ENCODE measurements at regions not wholly inside any gene's neighbourhood (a gene's known extent, or its start where the extent isn't known, plus 50 kb on each side); places are given as distances from the start of the nearest gene placed in this dataset.
"Not testable (repeated sequence)": the region's sequence is repeated elsewhere in the genome, so short reads cannot be mapped to it uniquely, and the experiment has no call there.

DNA sequence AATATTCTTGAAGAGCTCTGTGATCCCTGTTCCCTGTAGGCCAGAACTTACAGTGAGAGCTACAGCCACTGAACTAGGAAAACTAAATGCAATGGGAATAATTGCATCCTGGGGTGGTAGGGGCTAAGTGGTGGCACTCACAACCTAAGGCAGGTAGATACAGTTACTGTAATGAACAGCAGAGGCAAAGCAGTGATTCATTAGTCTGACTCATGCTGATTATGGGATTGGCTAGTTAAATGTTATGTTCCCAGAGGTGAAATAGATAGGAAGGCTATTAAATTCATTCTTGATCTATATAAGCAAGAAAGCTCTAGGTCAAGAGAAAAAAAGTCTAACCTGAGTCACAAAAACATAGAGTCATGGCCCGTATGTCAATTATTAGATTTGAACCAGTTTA, 173.1 kb upstream of the MALRD1 start:
- no peak for DNase-seq

DNA sequence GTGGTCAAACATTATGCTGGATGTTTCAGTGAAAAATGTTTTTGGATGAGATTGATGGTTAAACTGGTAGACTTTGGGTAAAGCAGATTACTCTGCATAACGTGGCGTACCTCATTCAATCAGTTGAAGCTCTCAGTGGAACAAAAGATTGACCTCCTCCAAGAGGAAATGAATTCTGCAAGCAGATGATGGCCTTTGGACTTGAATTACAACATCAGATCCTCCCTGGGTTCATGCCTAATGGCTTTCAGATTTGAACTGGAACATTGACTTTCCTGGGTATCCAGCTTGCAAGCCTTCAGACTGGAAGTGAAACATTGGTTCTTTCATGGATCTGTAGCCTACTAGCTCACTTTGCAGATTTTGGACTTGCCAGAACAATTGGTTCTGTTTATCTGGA, 169.3 kb upstream of the MALRD1 start:
- no peak for DNase-seq

DNA sequence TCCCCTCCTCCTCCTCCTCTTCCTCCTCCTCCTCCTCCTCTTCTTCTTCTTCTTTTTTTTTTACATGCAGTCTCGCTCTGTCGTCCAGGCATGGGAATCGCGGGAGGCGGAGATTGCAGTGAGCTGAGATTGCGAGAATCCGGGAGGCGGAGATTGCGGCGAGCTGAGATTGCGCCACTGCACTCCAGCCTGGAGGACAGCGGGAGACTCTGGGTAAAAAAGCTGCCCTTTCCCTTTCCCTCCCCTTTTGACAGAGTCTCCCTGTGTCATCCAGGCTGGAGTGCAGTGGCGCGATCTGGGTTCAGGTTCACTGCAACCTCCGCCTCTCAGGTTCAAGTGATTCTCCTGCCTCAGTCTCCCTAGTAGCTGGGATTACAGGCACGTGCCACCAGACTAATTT, 168.1 kb upstream of the MALRD1 start:
- no peak for DNase-seq

DNA sequence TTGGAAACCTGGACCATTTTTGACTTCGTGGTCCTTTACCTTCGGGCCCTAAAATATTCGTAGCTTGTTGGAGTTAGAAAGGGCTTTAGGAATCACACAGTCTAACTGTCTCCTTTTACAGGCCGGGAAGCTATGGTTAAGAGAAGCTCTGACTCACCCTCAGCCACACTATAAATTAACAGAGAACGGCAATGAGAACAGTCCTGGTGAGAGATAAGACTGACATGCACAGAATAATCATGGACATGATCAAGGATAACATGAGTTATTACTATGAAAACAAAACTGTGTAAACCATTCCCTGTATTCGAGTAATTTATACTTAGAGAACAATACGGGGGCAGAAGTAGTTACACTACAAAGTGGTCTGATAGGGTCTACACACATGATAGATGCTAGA, 162.5 kb upstream of the MALRD1 start:
- no peak for DNase-seq

DNA sequence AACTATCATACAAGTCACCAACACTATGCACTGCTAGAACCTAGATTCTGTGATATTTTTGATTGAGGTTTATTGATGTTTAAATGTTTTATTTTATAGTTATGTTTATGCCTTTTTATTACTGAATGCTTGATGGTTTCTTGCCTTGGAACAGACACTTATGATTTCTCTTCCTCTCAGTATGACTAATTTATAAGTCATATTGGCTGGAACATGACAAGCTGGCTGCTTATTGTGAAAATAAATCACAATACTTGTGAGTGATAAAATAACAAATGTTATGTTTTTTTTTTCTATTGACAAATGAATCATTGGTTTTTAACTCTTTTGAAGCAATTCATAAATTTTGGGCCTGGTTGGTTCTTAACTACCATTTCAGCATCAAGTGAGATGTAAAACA, 142.0 kb upstream of the MALRD1 start:
- DNase-seq: no peak

DNA sequence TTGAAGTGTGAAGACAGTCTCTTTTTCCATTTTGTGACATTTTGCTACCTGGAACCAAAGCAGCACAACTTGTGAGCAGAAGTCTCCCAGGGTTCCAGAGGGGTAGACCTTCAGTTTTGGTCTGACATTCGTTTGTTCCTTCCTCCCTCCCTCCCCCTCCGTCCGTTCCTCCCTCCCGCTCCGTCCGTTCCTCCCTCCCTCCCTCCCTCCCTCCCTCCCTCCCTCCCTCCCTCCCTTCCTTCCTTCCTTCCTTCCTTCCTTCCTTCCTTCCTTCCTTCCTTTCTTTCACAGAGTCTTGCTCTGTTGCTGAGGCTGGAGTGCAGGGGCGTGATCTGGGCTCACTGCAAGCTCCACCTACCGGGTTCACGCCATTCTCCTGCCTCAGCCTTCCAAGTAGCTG, 131.2 kb upstream of the MALRD1 start:
- DNase-seq: not testable (repeated sequence)

DNA sequence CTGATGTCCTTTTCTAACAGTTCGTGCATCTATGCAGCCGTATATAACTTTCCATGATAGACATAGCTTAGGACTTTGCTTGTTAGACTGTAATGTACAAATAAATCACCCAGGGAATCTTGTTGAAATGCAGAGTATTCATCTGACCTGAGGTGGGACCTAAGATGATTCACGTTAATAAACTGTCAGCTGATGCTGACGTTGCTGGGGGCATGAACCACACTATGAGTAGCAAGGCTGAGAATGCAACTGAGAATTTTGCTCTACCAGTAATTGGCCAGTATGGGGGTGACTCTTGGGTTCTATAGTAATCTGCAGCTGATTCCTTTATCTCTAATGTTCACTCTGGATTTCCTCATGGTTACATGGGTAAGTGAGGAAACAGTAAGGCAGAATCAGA, 130.1 kb upstream of the MALRD1 start:
- DNase-seq: no peak

DNA sequence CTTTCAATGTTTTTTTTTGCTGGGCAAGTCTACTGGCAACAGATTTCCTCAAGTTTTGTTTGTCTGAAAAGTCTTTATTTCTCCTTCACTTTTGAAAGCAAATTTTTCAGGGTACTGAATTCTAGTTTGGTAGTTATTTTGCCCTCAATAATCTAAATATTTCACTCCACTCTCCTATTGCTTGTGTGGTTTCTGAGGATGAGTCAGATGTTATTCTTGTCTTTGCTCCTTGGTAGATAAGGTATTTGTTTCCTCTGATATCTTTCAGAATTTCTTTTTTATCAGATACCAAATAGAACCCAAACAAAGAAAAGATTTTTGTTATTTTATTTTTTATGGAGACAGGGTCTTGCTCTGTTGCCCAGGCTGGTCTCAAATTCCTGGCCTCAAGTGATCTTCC, 99.2 kb upstream of the MALRD1 start:
- DNase-seq: no peak

DNA sequence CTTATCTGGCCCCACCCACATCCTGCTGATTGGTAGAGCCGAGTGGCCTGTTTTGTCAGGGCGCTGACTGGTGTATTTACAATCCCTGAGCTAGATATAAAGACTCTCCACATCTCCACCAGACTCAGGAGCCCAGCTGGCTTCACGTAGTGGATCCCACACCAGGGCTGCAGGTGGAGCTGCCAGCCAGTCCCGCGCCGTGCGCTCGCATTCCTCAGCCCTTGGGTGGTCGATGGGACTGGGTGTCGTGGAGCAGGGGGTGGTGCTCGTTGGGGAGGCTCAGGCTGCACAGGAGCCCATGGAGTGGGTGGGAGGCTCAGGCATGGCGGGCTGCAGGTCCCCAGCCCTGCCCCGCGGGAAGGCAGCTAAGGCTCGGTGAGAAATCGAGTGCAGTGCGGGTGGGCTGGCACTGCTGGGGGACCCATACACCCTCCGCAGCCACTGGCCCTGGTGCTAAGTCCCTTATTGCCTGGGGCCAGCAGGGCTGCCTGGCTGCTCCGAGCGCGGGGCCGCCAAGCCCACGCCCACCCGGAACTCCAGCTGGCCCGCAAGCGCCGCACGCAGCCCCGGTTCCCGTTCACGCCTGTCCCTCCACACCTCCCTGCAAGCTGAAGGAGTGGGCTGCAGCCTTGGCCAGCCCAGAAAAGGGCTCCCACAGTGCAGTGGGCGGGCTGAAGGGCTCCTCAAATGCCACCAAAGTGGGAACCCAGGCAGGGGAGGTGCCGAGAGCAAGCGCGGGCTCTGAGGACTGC, 97.4 kb upstream of the MALRD1 start:
- not testable (repeated sequence) for DNase-seq

DNA sequence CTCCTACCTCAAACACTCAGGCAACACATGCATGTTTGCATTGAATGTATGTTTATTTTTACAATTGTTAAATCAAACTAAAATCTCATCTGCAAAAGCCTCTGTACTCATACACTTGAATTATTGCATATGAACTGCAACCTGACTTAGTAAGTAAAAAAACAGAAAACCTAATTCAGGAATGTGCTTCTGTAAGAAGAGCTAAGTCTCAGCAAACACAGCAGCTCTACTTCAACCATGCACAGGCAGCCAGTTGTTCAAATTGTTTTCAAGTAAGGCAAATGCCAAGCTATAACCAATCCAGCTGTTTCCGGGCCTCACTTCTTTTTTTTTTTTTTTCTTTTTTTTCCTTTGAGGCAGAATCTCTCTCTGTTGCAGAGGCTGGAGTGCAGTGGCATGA, 93.5 kb upstream of the MALRD1 start:
- no peak for DNase-seq

DNA sequence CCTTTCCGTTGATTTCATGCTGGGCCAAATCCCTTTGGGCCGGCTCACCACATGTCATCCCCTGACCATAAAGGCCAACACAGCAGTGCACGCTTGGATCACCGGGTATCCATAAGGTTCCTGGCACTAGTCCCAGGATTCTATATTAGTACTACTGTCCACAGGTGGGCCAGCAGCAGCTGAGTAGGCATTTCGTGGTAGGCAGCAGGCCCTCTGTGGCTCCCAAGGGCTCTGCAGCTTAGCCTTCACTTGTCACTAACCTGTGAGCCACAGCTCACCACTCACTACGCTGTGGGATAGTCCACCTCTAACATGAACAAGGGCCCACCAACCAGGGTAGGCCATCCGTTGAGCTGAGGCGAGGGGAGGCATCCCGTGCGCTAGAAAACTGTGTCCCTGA, 89.2 kb upstream of the MALRD1 start:
- DNase-seq: no peak

DNA sequence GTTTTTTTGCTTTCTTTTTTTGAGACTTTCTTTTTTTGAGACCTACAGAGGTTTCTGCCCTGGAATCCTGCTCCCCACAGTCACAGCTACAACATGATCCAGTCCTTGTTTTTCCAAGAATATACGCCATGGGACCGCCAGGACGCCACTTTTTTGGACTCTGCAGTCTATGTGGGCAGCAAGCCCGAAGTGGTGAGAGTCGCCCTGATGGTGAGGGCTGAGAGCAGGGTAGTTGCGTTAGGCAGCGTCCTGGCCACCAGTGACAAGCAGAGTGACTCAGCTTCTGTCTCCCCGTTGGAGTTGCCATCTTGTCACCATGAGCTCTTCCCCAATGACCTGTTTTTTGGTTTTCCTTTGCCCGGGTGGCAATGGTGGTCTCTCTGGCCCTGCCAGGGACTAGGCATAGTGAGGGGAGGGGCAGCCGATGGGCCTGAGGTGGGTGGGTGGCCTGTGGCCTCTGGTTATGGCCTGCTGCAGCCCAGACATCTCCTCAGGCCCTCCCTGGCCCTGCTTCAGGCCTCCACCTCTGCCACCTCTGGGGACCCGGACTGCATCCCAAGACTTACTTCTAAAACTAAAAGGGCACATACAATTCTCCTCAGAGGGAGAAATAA, 88.0 kb upstream of the MALRD1 start:
- DNase-seq: no peak

DNA sequence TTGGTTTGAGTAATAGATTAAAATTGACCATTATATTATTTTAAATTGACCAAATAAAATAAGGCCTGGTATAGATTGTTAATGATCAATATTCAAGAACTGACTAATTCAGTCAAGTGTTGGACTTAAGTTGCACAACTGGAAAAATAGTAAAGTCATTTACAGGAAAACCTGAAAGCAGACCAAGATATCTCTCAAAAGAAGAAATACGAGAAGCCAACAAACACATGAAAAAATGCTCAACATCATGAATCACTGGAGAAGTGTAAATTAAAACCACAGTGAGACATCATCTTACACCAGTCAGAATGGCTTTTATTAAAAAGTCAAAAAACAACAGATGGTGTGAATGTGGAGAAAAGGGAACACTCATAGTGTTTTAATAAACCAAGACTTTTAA, 80.4 kb upstream of the MALRD1 start:
- no peak for DNase-seq

DNA sequence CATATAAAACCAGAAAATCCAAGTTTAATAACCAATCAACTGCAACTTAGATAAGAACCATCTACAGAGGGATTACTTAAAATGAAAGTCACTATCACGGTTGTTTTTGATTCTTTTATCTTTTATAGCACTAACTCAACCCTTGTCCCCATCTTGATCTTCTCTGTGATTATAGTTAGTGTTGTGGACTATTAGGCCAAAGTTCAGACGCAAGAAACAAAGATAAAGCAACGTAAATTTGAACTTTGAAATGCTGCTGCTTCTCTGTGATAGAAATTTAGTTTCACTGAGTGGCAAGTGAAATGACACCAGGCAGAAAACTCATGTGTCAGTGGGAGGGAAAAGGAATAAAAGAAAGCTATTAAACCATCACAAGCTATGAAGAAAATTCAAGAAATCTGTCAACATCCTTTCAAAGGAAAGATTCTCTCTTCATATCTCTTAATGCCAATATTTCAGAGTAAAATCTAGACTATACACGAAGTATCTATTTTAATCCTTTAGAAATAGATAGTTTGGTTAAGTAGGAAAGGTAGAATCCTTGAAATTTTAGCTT, 71.8 kb upstream of the MALRD1 start:
- DNase-seq: no peak

DNA sequence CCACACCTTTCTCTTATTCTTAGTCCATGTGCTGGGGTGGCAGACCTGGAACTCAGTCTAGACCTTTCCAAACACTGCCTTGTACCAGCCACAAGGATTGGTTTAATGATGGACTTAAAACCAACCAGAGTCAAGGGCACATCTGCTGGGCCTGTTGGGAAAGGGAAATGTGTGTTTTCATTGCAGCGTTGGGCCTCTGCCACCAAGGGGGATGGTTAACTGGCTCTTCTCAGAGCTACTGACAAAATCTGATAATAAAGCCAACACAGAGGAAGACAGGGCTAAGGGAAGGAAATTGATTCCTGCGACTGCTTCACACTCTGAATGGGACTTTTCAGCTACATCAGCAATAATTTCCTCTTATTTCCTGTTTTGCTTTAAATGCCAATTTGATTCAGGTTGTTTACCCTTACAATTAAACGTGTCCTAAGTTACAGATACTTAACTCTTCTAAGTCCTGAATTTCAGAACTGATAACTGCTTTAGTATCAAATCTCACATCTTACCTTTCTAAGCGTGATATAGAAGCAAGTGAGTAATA, 68.4 kb upstream of the MALRD1 start:
- DNase-seq: no peak

DNA sequence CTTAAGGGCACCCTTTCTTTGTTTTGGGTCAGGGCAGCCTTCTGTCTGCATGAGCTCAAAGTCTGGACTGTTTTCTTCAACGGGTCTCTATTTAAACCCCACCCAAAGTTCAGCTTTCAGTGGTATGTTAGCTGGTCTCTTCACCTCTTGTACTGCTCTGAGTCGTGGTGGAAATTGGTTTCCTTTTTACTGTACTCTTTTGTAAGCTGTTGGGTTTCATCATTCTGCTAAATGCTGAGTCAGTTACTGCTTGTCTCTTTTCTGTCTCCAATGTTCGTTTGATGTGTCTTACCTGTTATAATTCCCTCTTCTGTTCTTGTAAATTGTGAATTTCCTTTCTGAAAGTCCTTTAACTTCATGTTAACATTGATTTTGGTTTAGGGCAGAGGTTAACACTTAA, 64.1 kb upstream of the MALRD1 start:
- DNase-seq: peak; percentile 44

DNA sequence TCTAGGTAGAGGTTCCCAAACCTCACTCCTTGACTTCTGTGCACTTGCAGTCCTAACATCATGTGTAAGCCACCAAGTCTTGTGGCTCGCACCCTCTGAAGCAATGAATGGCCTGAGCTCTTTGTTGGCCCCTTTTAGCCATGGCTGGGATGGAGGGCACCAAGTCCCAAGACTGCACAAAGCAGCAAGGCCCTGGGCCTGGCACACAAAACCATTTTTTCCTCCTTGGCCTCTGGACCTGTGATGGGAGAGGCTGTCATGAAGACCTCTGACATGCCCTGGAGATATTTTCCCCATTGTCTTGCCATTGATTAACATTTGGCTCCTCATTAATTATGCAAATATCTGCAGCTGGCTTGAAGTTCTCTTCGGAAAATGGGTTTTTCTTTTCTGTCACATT, 60.3 kb upstream of the MALRD1 start:
- no peak for DNase-seq

Data from activated CD4-positive, alpha-beta T cell treated with anti-CD3 and anti-CD28 coated beads, Interleukin-2, amount 50 U/mL, for 16 hours (primary cell).